IPS DF 19.7 (cell line): ENCODE measurements at regions not wholly inside any gene's neighbourhood (a gene's known extent, or its start where the extent isn't known, plus 50 kb on each side); places are given as distances from the start of the nearest gene placed in this dataset.
A peak's percentile ranks its signal among the peaks of the same experiment; 100 is the strongest.

ENCODE experiments used
- DNase-seq: peaks from one replicate; pipeline ENCODE4 v3.0.0-alpha.2; 2013; ENCODE audit warnings: low read depth, low spot score

- no peak for DNase-seq
Observed at GRCh38 chr9:21564175-21564574, 82.1 kb upstream of the IFNE start.

- DNase-seq = no peak
Observed at GRCh38 chr9:21565155-21565554, 83.0 kb upstream of the IFNE start.

GRCh38 chr9:21567926-21568325 lies 85.8 kb upstream of the IFNE start:
- no peak for DNase-seq

- no peak for DNase-seq
Observed at GRCh38 chr9:21568484-21568883, 86.4 kb upstream of the IFNE start.

GRCh38 chr9:21569721-21570120 lies 87.6 kb upstream of the IFNE start:
- no peak for DNase-seq

GRCh38 chr9:21570643-21571275 lies 88.6 kb upstream of the IFNE start:
- no peak for DNase-seq

- DNase-seq = no peak
Observed at GRCh38 chr9:21574261-21574660, 92.1 kb upstream of the IFNE start.

GRCh38 chr9:21576331-21577189 lies 94.4 kb upstream of the IFNE start:
- DNase-seq = no peak

GRCh38 chr9:21579247-21579671 lies 97.1 kb upstream of the IFNE start:
- DNase-seq = no peak

- DNase-seq = no peak
Observed at GRCh38 chr9:21579743-21580142, 97.6 kb upstream of the IFNE start.

- DNase-seq = no peak
Observed at GRCh38 chr9:21580636-21581378, 98.7 kb upstream of the IFNE start.

GRCh38 chr9:21583628-21584377 lies 101.7 kb upstream of the IFNE start:
- DNase-seq = no peak

GRCh38 chr9:21584890-21585289 lies 102.8 kb upstream of the IFNE start:
- no peak for DNase-seq

- no peak for DNase-seq
Observed at GRCh38 chr9:21585756-21586752, 103.9 kb upstream of the IFNE start.

- DNase-seq = no peak
Observed at GRCh38 chr9:21589344-21590056, 107.4 kb upstream of the IFNE start.

- no peak for DNase-seq
Observed at GRCh38 chr9:21590058-21590996, 108.2 kb upstream of the IFNE start.

- DNase-seq = peak; percentile 60
Observed at GRCh38 chr9:21591221-21592062, 109.3 kb upstream of the IFNE start.

GRCh38 chr9:21592063-21592338 lies 109.9 kb upstream of the IFNE start:
- no peak for DNase-seq
